Prostate gland (tissue), 2 donors: ENCODE measurements at regions not wholly inside any gene's neighbourhood (a gene's known extent, or its start where the extent isn't known, plus 50 kb on each side); places are given as distances from the start of the nearest gene placed in this dataset.

Source experiments
- DNase-seq: peaks from one replicate; pipeline ENCODE4 v3.0.0-alpha.2; 2019; ENCODE audit warnings: low spot score
- H3K27ac ChIP-seq, 2 donors: fragments of 200-600 bp; sonication (generic); 2 replicates each; pipeline ENCODE4 v1.5.1; 2017 to 2019
- H3K27me3 ChIP-seq: fragments of 200-600 bp; sonication (generic); replicated peaks from 2 replicates; pipeline ENCODE4 v1.5.1; 2019; ENCODE audit not compliant: insufficient read depth
- H3K36me3 ChIP-seq, 2 donors: fragments of 200-600 bp; sonication (generic); 1 replicate in 1 of 2; 2 replicates in 1 of 2; pipeline versions ENCODE4 v1.5.1 to v1.8.1; 2017 to 2019
- H3K4me1 ChIP-seq: fragments of 200-600 bp; sonication (generic); replicated peaks from 2 replicates; pipeline ENCODE4 v1.5.1; 2019
- H3K4me3 ChIP-seq, 2 donors: fragments of 200-600 bp; sonication (generic); 2 replicates each; pipeline ENCODE4 v1.5.1; 2017 to 2019
- H3K9me3 ChIP-seq: fragments of 200-600 bp; sonication (generic); 2 replicates; pipeline ENCODE4 v1.5.1; 2017
- CTCF ChIP-seq, 4 experiments: fragments of 200-600 bp in 2 of 4; fragments of 450-650 bp in 2 of 4; sonication (generic) in 2 of 4; IDR thresholded peaks; 1 replicate in 3 of 4; 2 replicates in 1 of 4; pipeline ENCODE4 v1.5.1; 2016 to 2019; ENCODE audit warnings: antibody characterized with exemption in 4 of 4, mild to moderate bottlenecking in 2 of 4, moderate library complexity in 2 of 4
- POLR2A ChIP-seq: fragments of 450-650 bp; IDR thresholded peaks from one replicate; pipeline ENCODE4 v1.6.1; 2016; ENCODE audit warnings: antibody characterized with exemption, mild to moderate bottlenecking
- POLR2AphosphoS5 ChIP-seq: sonication (generic); formaldehyde crosslinking; IDR thresholded peaks from one replicate; pipeline ENCODE4 v1.6.1; 2017; ENCODE audit warnings: antibody characterized with exemption
- WGBS: methylation state at CpG from one replicate; pipeline ENCODE4 v1.1.5; 2018; 5-methylcytosine and 5-hydroxymethylcytosine counted together
- intact Hi-C: fragments of 100-400 bp; cut with DNase I; formaldehyde crosslinking; loops from one replicate; pipeline ENCODE4 v1.14.2; 2022

- Histone ChIP-seq H3K4me1 (no peaks in the 10 kb centered on the region), H3K4me3 (no peak overlapping the region), H3K27me3 (no peaks in the 10 kb centered on the region), H3K36me3 (no peaks in the 10 kb centered on the region), H3K27ac (no peak overlapping the region), H3K9me3 (no peaks in the 10 kb centered on the region)
- intact Hi-C loops: no loop called here
- WGBS: 92% methylated on average over 2 of the region's 2 CpGs
- TF ChIP-seq POLR2A (no peak), CTCF (IDR thresholded peaks at IDR 0.05) (no peak), POLR2AphosphoS5 (no peak)
- DNase-seq: no peak
Observed at GRCh38 chr6:23034926-23035325, 465.6 kb downstream of the HDGFL1 start.

- TF ChIP-seq CTCF (IDR thresholded peaks at IDR 0.05): no peak
- no peak for TF ChIP-seq POLR2A
- no peak for TF ChIP-seq POLR2AphosphoS5
Observed at GRCh38 chr6:23036406-23036983, 467.1 kb downstream of the HDGFL1 start.

GRCh38 chr6:23040899-23041298 lies 471.5 kb downstream of the HDGFL1 start:
- TF ChIP-seq POLR2AphosphoS5: no peak
- TF ChIP-seq POLR2A: no peak
- TF ChIP-seq CTCF (IDR thresholded peaks at IDR 0.05): no peak
- intact Hi-C loops: no loop called here
- Histone ChIP-seq H3K4me3 (no peak overlapping the region), H3K9me3 (no peaks in the 10 kb centered on the region), H3K36me3 (no peaks in the 10 kb centered on the region), H3K27ac (no peak overlapping the region), H3K4me1 (no peaks in the 10 kb centered on the region), H3K27me3 (no peaks in the 10 kb centered on the region)
- no peak for DNase-seq
- WGBS: 77% methylated on average over 1 of the region's 1 CpG

More at GRCh38 chr6:23036406-23036983, 467.1 kb downstream of the HDGFL1 start:
- DNase-seq: no peak
- Histone ChIP-seq H3K27ac (no peak overlapping the region), H3K36me3 (no peaks in the 10 kb centered on the region), H3K27me3 (no peaks in the 10 kb centered on the region), H3K4me3 (no peak overlapping the region), H3K9me3 (no peaks in the 10 kb centered on the region), H3K4me1 (no peaks in the 10 kb centered on the region)
- 43% methylated on average over 4 of the region's 4 CpGs for WGBS
- intact Hi-C loops: no loop called here

- Histone ChIP-seq H3K4me3 (no peak overlapping the region), H3K4me1 (no peaks in the 10 kb centered on the region), H3K36me3 (no peaks in the 10 kb centered on the region), H3K9me3 (no peaks in the 10 kb centered on the region), H3K27ac (no peak overlapping the region), H3K27me3 (no peaks in the 10 kb centered on the region)
- TF ChIP-seq POLR2A (no peak), POLR2AphosphoS5 (no peak), CTCF (IDR thresholded peaks at IDR 0.05) (no peak)
- DNase-seq: no peak
- intact Hi-C loops: no loop called here
Observed at GRCh38 chr6:23045280-23045679, 475.9 kb downstream of the HDGFL1 start.

- Histone ChIP-seq H3K9me3 (no peaks in the 10 kb centered on the region), H3K36me3 (no peaks in the 10 kb centered on the region), H3K27me3 (no peaks in the 10 kb centered on the region), H3K4me1 (no peaks in the 10 kb centered on the region), H3K4me3 (no peak overlapping the region), H3K27ac (no peak overlapping the region)
- DNase-seq: no peak
- TF ChIP-seq CTCF (IDR thresholded peaks at IDR 0.05) (no peak), POLR2A (no peak), POLR2AphosphoS5 (no peak)
- intact Hi-C loops: no loop called here
- WGBS: 93% methylated on average over 4 of the region's 4 CpGs
Observed at GRCh38 chr6:23055523-23055922, 486.2 kb downstream of the HDGFL1 start.
